VCaP (cell line): ENCODE measurements at regions not wholly inside any gene's neighbourhood (a gene's known extent, or its start where the extent isn't known, plus 50 kb on each side); places are given as distances from the start of the nearest gene placed in this dataset.

Experiments used
- H3K27ac ChIP-seq: fragments of 450-650 bp; 2 replicates; pipeline ENCODE4 v1.5.1; 2017
- CTCF ChIP-seq: fragments of 450-650 bp; conservative IDR thresholded peaks from 2 replicates; pipeline ENCODE4 v1.5.1; 2017; ENCODE audit warnings: mild to moderate bottlenecking, moderate library complexity

DNA sequence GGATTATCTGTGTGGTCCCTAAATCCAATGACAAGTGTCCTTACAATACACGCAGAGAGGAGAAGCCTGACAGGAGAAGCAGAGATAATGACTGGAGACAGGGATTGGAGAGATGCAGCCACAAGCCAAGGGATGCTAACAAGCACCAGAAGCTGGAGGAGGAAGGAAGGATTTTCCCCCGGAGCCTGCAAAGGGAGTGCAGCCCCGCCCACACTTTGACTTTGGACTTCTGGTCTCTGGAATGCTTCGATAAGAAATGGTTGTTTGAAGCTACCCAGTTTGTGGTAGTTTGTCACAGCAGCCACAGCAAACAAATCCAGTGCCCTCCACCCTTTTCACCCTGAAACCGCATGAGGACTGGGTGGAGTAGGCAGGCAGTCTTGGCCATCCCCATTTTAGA, 77.2 kb upstream of the BOD1 start:
- TF ChIP-seq CTCF = no peak

GRCh38 chr5:173696216-173696615, 79.8 kb upstream of the BOD1 start:
- H3K27ac ChIP-seq = no peak overlapping the region
- TF ChIP-seq CTCF = no peak

More for the DNA sequence above, 77.2 kb upstream of the BOD1 start:
- no peak overlapping the region for H3K27ac ChIP-seq

DNA sequence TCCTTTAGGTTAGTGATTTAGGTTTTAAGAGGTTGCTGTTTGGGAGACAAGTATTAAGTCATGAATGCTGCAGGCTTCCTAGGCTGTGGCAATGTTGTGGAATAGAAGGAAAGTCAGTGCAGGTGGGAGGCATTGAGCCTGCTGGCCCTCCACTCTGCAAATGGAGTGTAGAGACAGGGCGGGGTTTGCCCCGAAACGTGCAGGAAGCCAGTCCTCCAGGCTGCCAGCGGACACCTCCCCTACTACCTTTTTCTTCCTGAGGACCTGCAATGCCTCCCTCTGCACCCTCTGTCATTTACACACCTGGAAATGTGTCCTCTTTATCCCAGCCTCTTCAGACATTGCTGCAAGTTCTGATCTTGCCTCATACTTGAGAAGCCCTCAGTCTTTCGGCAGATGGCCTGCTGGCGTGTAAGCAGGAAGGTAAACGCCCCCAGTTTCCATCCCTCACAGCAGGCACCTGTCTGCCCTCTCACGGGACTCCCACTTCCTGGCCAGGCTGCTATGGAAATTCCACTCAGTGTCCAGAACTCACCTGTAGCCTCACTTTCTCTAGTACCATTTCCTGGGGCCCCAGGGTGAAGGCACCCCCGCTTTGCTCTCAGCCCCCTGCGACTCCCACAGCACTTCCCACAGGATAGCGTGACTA, 81.6 kb upstream of the BOD1 start:
- H3K27ac ChIP-seq = no peak overlapping the region
- TF ChIP-seq CTCF = no peak

DNA sequence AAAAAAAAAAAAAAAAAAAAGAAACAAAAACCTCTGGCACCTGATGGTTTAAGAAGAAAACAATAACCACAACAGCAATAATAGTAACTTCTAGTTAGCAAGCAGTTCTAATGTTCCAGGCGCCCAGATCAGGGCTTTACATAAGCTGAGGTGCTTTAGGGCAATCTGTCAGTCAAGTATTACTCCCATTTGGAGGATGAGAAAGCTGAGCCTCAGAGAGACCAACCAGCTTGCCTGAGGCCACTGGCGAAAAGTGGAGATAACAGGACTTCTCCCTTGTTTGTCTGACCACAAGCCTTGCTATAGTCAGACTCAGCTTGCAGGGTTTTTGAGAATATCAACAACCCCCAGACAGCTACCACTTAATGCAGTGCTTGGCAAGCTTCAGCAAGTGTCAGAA, 83.5 kb upstream of the BOD1 start:
- no peak for TF ChIP-seq CTCF
- H3K27ac ChIP-seq = no peak overlapping the region

DNA sequence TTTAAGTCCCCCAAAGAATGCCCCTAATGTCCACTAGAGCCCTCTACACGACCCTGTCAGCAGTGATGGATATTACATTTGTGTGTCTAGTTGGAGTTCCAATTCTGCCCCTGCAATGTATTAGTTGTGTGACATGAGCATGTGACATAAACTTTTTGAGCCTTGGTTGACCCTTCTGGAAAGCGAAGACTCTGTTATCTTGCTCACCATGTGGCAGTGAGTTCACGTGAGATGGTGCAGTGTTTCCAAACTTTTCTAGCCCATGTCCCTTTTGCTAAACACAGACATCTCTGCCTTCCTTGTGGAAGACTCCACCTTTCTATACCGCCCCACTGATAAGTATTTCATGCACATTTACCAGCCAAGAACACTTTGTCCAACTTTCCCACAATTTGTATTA, 87.0 kb upstream of the BOD1 start:
- H3K27ac ChIP-seq = no peak overlapping the region
- TF ChIP-seq CTCF = no peak

DNA sequence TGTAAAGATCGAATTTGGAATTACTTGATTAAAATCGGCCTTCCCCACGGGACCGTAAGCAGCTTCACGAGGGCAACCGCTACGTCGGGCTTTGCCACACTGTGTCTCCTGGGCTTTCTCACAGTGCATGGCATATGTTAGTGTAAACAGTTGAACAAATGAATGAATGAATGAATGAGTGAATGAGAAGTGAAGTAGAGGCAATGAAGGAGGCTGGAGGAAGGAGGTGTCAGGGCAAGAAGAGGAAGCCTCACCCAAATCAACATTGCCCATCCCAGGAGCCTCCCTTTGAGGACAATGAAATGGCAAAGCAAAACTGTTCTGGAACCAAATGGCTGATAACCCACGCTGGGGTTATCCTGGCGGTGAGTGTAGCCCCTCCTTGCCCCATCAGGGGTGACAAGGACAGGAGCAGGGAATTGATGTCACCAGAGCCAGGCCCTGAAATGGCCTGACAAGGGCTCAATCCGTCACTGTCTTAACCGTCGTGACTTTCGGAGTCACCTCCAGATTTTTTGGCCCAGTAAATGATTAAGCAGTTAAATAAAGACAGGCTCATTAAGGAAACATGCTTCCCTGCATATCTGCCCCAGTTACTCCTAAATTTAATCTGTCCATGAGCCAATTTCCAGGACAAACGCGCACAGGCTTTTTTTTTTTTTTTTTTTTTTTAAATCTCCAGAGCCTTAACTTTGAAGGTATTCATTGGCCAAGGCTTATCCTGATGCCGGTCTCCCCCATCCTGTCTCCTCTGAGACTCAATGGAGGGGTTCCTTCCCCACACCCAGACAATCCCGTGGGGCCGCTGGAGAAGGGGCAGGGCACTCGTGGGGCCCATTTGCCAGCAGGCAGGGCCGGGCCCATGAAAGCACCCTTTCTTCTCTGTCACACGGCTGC, 88.4 kb upstream of the BOD1 start:
- no peak for TF ChIP-seq CTCF
- H3K27ac ChIP-seq = peak overlapping the region; percentile 85

DNA sequence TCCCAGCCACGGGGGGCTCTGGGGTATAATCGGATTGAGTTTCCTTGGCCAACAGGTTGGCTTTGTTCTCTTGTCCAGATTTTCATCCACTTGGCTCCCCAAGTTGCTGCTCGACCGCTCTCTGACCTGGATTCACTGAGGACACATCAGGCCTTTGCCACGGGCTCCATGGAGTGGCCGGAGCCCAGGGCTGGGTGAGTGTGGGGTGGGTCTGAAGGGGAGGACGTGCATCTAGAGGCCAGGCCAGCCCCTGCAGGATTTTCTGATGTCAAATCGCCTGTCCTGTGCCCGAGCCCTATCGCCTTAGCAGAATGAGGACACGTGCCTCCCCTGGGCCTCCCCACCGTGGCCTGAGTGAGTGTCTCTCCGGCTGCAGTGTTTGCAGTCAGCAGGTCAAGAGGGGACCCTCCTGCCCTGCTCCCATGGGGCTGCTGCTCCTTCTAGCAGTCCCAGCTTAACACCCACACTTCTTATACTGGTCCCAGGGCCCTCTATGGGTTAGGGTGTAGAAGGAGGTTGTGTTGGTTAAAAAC, 89.1 kb upstream of the BOD1 start:
- H3K27ac ChIP-seq = peak overlapping the region; percentile 85
- TF ChIP-seq CTCF = no peak
